Naive thymus-derived CD4-positive, alpha-beta T cell (primary cell): ENCODE measurements at regions not wholly inside any gene's neighbourhood (a gene's known extent, or its start where the extent isn't known, plus 50 kb on each side); places are given as distances from the start of the nearest gene placed in this dataset.
A peak's percentile ranks its signal among the peaks of the same experiment; 100 is the strongest.

Experiments
- ATAC-seq: fragments of 150-1000 bp; cut with Tn5 transposase; 2 replicates; pipeline ENCODE4 v1.10.0; 2021; ENCODE audit warnings: mild to moderate bottlenecking, moderate library complexity
- CTCF ChIA-PET: fragments of 350-600 bp; sonication (Branson Sonifier 250); formaldehyde crosslinking; loops from one replicate; lab custom pipeline; 2021; ENCODE audit warnings: antibody characterized with exemption; lab: Charles Lee
- POLR2A ChIA-PET: fragments of 350-600 bp; sonication (Branson Sonifier 250); formaldehyde crosslinking; loops from one replicate; lab custom pipeline; 2021; ENCODE audit warnings: antibody characterized with exemption, inconsistent platforms; lab: Charles Lee
- DNase-seq, 9 donors: peaks; one replicate each; pipeline versions ENCODE4 v3.0.0 to v3.0.0-alpha.2; 2020 to 2022; ENCODE audit warnings: mixed read lengths in 1 of 9
- H3K27ac ChIP-seq: one replicate; pipeline ENCODE4 v1.7.0; 2013; ENCODE audit warnings: mild to moderate bottlenecking, low read depth, low read length, moderate library complexity
- H3K27me3 ChIP-seq, 2 donors: one replicate each; pipeline ENCODE4 v1.7.0; 2013; ENCODE audit warnings: low read length in 2 of 2, mild to moderate bottlenecking in 2 of 2, moderate library complexity in 2 of 2; ENCODE audit not compliant: control insufficient read depth in 2 of 2, insufficient read depth in 2 of 2
- H3K36me3 ChIP-seq, 3 experiments: 1 replicate in 2 of 3; 2 replicates in 1 of 3; pipeline ENCODE4 v1.7.0; 2013; ENCODE audit warnings: low read length in 3 of 3, mild to moderate bottlenecking in 3 of 3, moderate library complexity in 1 of 3; ENCODE audit not compliant: insufficient read depth in 3 of 3, control insufficient read depth in 2 of 3
- H3K4me1 ChIP-seq, 2 donors: one replicate each; pipeline ENCODE4 v1.7.0; 2013; ENCODE audit warnings: low read length in 2 of 2, mild to moderate bottlenecking in 2 of 2, moderate library complexity in 1 of 2; ENCODE audit not compliant: control insufficient read depth in 2 of 2, insufficient read depth in 2 of 2
- H3K4me3 ChIP-seq: 2 replicates; pipeline ENCODE4 v1.7.0; 2013; ENCODE audit warnings: mild to moderate bottlenecking, low read length
- H3K9me3 ChIP-seq, 3 experiments: 1 replicate in 2 of 3; 2 replicates in 1 of 3; pipeline ENCODE4 v1.7.0; 2013; ENCODE audit warnings: low read length in 3 of 3; ENCODE audit not compliant: control insufficient read depth in 2 of 3
- H3K27ac Mint-ChIP-seq, 9 donors: one replicate each; pipeline ENCODE4 v1.8.0; 2020 to 2022; ENCODE audit warnings: mixed read lengths in 9 of 9, mild to moderate bottlenecking in 8 of 9, moderate library complexity in 5 of 9, inconsistent platforms in 2 of 9
- H3K27me3 Mint-ChIP-seq, 5 donors: one replicate each; pipeline ENCODE4 v1.8.0; 2021 to 2022; ENCODE audit warnings: mixed read lengths in 5 of 5, mild to moderate bottlenecking in 1 of 5
- H3K36me3 Mint-ChIP-seq, 5 donors: one replicate each; pipeline ENCODE4 v1.8.0; 2020 to 2022; ENCODE audit warnings: mixed read lengths in 5 of 5, mild to moderate bottlenecking in 3 of 5, inconsistent platforms in 1 of 5
- H3K4me1 Mint-ChIP-seq, 7 donors: one replicate each; pipeline ENCODE4 v1.8.0; 2020 to 2022; ENCODE audit warnings: mixed read lengths in 7 of 7, mild to moderate bottlenecking in 3 of 7, inconsistent platforms in 1 of 7
- H3K4me3 Mint-ChIP-seq, 10 donors: one replicate each; pipeline ENCODE4 v1.8.0; 2020 to 2022; ENCODE audit warnings: mild to moderate bottlenecking in 10 of 10, mixed read lengths in 10 of 10, moderate library complexity in 6 of 10, inconsistent platforms in 2 of 10
- H3K9me3 Mint-ChIP-seq, 11 donors: one replicate each; pipeline ENCODE4 v1.8.0; 2020 to 2022; ENCODE audit warnings: mixed read lengths in 11 of 11, mild to moderate bottlenecking in 4 of 11, inconsistent platforms in 1 of 11, moderate library complexity in 1 of 11
- intact Hi-C, 2 donors: fragments of 100-400 bp; cut with micrococcal nuclease; formaldehyde crosslinking; loops; one replicate each; pipeline ENCODE4 v1.15.1; 2023

DNA sequence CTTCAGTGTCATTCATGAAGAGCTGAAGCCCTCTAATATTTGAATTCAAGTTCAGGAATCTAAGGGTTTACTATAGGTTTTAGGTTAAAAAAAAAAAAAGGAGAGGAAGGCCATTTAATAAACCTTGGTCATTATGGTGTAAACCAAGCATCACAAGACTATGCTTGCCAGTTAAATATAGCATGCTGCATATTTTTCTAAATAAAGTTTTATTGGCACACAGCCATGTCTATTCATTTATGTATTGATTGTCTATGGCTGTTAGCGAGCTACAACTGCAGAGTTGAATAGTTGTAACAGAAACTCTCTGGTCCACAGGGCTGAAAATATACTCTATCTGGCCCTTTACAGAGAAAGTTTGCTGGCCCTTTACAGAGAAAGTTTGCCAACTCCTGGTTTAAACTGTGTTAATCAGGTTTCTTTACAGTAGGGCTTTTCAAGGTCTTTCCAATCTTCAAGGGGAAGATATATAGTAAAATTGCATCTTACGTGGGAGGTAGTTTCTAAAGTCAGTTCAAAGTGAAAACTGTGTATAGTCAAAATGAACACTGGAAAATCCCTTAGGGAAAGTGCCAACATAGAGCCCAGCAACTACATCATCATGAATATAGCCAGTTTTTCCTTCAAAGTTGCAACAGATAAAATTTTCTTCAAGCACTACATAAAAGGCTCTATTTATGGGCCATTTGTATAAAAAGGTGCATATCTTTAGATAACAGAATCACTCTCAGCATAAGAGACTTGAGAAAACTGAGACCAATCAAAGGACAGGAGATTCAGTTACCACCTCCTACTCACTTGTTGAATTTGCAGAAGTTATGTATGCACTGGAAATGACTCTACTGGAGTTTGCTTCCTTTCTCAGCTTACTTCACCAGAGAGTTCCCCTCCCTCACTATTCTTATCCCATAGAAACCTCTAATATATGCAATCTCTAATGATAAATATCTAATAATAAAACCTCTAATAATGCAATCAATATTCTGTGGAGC is 49.7 kb upstream of the FRMD4B start:
- no peak overlapping the region for H3K4me3 ChIP-seq
- H3K36me3 ChIP-seq = no peaks in the 10 kb centered on the region
- ChIA-PET POLR2A (no interaction called here), CTCF (no interaction called here)
- no peaks in the 10 kb centered on the region for H3K4me1 ChIP-seq
- Mint-ChIP-seq H3K4me3 (no peak overlapping the region), H3K9me3 (no peaks in the 10 kb centered on the region), H3K27ac (no peak overlapping the region), H3K4me1 (peaks cover 0 to 23% (median 0%) of the 10 kb centered on the region in 7 donors), H3K27me3 (peaks cover 0 to 14% (median 8%) of the 10 kb centered on the region in 5 donors), H3K36me3 (no peaks in the 10 kb centered on the region)
- H3K27ac ChIP-seq = no peak overlapping the region
- DNase-seq (no peak), ATAC-seq (peak; percentile 38)
- H3K9me3 ChIP-seq = no peaks in the 10 kb centered on the region
- intact Hi-C loops = no loop called here
- H3K27me3 ChIP-seq = no peaks in the 10 kb centered on the region
